Activated gamma-delta T cell treated with anti-CD3 and anti-CD28 coated beads, Interleukin-2, amount 50 U/mL, for 16 hours (primary cell): ENCODE measurements at regions not wholly inside any gene's neighbourhood (a gene's known extent, or its start where the extent isn't known, plus 50 kb on each side); places are given as distances from the start of the nearest gene placed in this dataset.

Experiments used
- DNase-seq: peaks from one replicate; pipeline ENCODE4 v3.0.0-alpha.2; 2020; ENCODE audit warnings: low read depth

DNA sequence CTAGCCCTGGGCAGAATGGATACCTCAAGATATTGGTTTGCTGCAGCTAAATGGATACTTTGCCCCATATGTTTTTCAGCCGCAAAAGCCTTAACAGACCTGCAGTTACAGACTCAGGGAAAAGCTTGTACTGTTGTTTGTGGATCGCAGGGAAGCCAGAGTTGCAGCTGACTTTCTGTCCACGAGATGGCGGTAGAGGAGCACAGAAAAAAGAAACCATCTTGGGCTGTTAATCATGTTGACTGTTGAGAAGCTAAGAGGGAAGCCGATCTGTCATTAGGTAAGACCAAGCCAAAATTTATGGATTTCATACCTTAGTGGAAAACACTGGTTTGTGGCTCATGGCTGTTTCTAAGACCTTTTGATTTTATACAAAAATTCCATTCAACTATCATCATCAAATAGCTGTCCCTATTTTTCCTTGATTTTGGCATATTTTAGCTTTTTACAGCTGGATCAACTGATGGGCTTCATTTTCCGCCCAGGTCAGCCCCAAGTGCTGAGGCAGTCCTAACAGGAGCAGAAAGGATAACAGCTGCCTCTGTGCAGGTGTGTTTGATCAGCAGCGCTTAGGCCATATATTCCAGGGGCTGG, 205.7 kb upstream of the ZPLD1 start:
- DNase-seq = peak; percentile 61

DNA sequence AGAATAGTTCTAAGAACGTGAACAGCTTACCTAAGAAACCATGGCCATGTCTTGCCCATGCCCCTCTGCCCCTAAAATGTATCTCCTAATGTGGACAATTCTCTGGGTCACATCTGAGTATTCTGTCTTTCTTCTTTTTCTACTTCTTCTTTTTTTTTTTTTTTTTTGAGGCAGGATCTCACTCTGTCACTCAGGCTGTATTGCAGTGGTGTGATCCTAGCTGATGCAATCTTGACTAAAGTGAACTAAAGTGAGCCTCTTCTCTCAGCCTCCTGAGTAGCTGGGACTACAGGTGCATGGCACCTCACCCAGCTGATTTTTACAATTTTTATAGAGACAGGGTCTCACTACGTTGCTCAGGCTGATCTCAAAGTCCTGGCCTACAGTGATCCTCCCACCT, 204.8 kb upstream of the ZPLD1 start:
- no peak for DNase-seq

DNA sequence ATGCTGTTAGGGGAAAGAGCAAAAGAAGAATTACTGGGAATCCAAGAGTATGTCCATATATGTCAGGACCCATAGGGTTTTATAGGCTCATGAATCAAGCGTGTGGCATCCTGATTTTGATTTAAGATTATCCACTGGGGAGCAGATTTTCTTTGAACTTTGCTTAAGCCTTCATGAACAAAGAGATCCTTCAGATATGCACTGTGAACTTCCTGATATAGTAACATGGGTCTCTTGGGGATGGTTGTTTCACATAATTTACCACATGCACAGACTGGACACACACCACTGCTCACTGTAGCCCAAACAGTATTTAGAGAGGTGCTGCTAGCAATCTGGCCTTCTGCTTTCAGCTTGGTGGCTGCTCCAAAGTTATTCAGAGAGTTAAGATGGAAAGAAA, 200.9 kb upstream of the ZPLD1 start:
- DNase-seq = no peak

DNA sequence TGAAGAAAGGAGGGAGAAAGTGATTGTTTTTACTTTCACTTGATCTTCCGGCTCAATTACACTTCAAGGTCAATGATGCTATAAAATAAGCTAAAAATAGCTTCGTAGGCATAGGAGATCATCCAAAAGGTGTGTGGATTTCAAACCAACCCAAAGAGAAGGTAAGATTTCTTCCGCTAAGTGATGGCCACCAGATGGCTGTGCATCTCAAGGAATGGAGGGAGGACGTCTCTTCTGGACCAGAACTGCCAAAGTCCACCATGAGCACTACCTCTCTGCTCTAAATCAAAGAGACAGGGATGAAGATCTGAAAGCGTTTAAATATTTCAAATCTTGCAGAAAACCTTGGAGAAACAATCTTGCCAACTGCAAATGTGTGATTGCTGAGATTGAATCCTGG, 199.1 kb upstream of the ZPLD1 start:
- no peak for DNase-seq

DNA sequence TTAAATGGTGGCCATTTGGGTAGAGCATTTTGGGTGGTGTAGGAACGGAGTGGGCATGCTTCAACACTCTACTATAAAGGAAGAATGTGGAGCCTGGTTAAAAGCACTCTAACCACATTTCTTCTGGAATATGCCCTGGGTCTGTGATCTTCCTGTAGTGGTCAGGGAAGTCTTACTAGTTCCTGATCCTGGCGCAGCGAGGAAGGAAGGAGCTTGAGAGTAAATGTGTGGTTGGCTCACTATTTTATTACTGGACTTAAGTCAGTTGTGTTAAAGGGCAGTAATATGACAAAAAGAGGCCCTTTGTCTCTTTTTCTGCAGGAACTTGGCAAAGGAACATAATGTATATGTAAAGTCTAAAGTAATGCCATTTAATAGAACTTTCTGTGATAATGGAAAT, 197.6 kb upstream of the ZPLD1 start:
- no peak for DNase-seq

DNA sequence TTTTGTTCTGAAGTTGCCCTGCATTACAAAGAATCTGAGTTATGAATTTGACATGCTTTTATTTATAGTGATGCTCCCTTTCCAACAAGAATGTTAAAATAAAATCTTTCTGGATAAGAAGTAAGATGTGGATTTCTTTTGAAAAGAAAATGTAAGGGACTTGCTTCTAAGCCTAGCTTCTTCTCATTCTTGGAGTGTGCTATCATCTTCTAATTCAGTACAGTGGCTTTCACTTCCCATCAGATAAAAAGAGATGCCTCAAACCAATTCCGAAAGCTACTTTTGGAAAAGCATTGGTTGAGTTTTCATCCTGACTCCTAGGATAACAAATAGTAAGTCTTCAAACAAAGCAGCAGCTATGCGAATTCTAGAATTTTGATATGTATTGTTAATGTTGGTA, 197.0 kb upstream of the ZPLD1 start:
- no peak for DNase-seq

DNA sequence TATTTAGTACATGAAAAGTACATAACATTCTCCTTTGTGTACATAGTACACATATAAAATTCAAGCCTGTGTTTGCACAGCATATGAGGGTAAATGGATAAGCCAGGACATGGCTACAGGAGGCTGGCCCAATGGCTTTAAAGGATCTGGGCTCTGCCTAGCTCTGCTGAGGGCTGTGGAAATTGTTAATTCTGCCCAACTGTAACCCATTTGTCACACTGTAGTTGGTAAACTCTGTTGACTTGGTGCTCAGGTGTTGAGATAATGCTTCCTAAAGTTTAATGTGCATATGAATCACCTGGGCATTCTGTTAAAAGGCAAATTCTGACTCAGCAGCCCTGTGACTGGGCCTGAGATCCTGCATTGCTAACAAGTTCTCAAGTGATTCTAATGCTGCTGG, 196.5 kb upstream of the ZPLD1 start:
- no peak for DNase-seq

DNA sequence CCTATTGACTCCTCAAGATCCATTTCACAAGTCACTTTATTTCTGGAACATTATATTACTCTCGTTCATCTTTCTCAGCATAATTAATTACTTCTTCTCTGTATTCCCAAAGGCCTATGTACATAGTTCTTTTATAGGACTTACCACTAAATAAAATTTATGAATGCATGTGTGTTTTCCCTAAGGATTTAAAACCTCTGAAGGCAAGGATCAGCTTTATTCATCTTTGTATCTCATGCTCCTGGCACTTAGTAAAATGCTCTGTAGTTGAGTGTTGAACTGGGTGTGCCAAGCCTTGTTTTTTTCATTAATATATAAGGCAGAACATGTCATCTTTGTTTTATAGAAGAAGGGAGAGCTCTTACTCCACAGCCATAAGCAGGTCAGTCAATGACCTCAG, 194.1 kb upstream of the ZPLD1 start:
- DNase-seq = no peak

DNA sequence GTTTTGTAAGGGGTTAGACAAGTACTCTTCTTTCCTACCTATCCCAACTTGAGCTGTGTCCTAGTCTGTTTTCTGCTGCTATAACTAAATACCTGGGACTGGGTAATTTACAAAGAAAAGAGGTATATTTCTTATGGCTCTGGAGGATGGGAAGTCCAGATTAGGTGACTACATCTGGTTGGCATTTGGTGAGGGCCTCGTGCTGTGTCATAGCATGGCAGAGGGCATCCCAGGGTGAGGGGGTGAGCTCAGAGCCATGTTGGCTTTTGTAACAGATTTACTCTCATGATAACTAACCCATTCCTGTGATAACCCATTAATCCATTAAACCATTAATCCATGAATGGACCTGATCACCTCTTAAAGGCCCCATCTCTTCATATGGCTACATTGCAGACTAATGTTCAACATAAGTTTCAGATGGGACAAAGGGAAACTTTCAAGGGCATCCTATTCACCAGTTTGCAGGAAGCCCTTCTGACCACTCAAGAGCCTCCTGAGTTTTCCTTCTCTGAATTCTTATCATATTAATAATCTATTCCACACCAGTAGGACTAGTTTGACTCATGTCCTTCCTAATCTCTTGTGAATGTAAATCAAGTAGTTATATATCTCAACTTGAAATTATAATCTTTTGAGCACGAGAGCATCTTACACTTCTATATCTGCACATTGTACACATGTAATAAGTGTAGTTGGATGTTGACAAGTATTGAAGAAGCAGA, 185.7 kb upstream of the ZPLD1 start:
- no peak for DNase-seq

DNA sequence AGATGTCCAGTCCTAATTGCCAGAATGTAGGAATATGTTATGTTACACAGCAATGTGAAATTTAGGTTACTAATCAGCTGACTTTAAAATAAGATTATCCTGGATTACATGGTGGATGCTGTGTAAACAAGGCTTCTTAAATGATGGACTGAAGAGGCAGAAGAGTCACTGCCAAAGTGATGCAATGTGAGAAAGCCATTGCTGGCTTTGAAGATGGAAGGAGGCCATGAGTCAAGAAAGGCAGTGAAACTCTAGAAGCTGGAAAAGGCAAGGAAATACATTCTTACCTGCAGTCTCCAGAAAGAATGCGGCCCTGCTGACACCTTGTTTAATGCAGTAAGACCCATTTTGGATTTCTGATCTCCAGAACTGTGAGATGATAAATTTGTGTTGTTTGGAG, 179.1 kb upstream of the ZPLD1 start:
- DNase-seq = no peak

DNA sequence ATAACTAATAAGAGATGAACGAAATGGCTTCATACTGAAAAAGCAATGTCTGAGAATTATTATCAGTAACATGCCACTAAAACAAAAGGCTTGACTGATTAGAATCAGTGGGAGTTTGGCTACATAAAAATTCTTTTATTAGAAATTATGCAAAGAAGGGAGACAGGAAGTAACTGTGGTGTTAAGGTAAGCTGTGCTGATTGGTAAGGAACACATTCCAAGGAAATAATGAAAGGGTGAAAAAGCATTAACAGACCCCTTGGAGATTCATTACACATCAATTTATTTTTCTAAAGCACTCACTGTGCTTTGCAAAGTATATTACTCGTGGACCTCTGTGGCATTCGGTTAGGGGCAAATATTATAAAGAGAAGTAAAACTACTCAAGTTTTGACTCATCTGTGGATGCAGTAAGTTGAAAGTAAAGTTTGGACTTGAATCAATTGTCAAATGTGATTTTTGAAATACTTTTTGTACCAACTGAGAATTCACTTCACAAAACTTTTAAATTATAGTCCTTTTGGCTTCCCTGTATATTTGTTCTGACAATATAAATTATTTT, 176.1 kb upstream of the ZPLD1 start:
- DNase-seq = no peak

DNA sequence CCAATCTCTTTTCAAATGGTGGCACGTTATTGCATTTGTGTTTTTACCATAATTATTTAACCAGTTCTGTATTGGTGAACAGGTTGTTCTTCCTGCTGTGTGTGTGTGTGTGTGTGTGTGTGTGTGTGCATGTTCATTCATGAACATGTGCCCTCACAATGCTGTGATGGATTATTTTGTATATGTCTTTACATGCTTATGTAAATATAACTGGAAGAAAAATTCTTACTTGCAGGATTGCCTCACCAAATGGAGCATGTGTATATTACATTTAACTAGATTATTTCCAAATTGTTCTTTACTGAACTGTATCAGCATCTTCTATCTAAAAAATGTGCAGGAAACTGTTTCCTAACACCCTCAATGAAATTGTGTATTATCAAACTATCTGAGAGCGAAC, 175.2 kb upstream of the ZPLD1 start:
- DNase-seq = no peak

DNA sequence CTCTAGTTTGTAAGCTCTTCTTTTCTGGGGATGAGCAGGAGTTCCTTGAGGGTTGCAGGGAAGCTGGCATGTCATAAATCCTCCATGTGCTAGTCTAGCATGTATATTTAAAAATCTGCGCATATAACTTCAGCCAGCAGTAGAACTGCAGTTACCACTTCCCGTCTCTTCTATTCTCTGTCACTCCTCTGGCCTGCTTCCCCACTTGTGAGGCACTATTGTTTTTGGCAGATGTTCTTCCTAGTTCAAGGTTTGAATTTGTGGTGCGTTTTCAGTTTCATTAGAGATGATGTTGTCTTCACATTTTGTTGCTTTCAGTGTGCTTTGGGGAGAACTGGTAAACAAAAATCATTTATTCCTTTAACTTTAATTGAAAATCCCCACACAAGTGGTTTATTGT, 169.1 kb upstream of the ZPLD1 start:
- DNase-seq = no peak

DNA sequence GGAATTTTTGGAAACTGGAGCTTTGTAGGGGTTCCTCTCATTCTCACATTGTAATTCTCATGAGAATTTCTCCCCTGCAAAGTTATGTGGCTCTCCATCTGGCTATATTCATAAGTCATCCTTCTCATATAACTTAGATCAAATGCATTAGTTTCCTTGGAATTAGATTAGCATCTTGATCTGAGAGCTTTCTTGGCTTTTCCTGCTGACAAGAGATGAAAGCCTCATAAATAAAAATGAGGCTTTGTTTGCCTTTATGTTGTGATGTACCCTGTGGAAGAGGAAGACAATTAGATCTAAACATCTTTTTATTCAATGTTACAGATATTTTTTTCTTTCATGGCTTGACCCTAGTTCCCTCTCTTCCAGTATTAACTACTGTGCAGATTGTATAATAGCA, 165.4 kb upstream of the ZPLD1 start:
- DNase-seq = no peak

DNA sequence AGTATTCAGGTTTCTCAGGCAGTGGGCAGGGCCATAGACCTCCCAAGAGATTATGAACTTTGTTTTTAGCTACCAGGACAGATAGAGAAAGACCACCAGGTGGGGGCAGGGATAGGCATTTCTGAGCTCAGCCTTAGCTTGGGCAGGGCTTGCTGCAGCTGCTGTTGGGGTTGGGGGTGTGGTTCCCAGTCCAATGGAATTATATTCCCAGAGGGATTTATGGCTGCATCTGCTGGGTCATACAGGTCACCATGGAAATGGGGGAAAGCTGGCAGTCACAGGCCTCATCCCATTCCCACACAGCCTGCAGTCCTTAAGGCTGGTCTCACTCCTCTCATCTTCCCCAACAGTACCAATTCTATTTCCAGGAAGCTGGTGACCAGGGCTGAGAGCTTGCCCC, 144.6 kb upstream of the ZPLD1 start:
- no peak for DNase-seq

DNA sequence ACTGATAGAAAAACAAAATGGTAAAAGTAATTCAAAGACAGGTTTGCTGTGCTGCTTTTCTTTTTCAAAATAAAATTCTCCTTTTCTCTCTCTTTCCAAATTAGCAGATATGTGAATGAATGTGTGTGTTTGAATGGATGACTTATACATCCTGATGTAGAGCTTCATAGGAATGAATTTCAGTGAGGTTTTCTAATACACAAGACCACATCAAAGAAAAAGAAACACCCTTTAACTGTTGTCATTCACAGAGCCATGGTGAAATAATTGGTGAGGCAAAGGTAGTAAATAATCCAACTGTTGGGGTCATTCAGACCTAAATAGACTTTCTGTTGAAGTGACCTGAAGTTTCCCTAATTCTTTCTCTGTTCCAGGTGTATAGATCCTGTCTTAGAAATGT, 139.1 kb upstream of the ZPLD1 start:
- no peak for DNase-seq

DNA sequence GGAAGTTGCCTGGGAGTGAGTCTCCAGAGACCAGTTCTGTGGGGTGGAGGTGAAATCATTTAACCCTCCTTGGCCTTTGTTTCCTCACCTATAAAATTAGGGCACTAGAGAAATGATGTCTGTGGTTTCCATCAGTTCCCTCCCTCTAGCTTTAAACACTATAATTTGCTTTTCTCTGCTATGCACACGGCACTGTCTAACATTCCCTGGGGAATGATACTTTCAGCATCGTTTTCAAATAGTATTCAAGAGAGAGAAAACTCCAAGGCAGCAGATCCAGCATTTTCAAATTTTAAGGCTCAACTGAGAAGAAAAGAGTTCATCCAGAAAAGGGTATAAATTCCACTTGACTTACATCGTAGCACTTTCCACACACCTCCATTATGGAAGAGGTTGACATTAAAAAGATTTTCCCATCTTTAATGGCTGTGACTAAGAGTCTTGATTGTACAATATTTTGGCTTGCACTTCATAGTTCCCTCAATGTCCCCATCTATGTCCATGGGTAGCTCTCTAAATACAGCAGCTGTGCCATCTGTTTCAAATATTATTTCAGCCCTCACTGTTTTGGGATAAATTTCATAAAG, 137.7 kb upstream of the ZPLD1 start:
- no peak for DNase-seq

DNA sequence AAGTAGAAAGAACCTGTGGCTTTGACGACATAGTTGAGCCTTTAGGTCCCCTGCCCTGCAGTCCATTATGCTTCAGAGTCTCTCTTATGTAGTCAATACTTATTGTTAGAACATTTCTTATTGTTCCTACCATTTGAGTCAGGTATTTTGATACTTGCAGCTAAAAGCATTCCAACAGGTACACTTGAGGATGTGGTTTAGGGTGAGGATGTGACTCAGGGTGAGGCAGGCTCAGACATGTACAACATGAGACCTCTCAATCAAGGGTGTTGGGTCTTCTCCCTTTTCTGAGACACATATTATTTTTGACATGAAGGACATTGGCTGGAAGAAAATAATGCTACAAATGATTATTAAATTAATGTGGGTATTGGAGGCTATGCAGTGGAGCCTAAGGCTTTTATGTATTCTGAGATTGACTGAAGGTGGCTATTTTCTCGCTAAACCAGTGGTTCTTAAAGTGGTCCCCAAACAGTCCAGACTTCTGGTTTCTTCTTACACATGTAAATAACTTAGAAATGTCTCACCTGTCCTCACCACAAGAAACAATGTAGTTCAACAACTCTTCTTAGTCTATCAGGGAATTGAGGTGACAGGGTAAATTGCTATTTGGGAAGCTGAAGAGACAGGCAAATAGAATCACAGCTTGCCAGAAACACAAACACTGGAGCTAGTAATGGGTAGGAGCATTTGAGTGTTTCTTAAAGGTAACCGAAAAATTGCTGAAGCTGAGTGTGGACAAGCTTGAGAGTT, 135.5 kb upstream of the ZPLD1 start:
- no peak for DNase-seq

DNA sequence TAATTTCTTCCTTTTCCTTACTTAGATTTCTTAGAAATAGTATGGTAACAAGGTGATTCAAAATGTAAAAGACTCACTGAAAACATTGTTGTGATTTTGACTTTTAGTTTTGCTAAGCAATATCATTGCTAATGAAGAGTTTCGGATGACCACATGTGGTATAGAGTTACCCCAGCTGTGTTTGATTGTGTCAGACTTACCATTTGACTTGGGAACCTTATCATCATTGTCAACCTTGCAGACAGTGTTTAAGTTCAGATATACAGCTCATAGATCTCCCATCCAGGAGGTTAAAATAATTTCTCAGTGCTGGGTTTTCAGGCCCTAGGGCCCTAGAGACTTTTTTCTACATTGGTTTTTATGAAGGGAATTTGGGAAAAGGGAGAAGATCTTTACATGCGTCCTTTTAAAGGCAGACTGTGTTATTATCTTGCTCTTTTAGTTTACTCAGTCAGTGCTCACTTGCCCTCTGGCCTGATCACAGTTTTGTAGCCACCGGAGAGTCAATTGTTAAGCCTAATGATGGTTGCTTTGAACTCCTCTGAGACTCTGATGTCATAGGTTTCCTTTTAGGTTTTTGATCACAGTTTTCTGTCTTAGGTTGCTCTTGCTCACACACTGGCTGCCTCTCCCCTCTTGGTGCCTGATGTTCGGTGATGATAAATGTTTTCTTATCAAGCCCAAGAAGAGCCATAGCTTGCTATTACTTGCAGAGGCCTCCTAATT, 133.5 kb upstream of the ZPLD1 start:
- no peak for DNase-seq

DNA sequence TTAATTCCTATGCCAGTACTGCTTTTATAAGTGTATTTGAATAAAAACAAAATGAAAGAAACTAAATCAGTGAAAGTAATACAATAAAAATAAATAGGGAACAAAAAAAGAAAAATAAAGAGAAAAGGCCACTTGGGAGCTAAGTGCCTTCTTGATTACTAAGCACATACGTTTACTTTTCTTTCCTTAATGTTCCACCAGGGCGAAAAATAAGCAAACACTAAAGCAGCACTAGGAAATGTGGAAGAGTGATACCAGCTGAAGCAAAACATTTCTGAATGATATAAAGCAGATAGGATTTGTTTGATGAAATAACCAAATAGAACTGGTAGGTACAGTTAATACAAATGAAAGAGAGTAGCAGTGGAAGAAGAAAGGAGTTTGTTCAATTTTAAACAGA, 132.8 kb upstream of the ZPLD1 start:
- no peak for DNase-seq

DNA sequence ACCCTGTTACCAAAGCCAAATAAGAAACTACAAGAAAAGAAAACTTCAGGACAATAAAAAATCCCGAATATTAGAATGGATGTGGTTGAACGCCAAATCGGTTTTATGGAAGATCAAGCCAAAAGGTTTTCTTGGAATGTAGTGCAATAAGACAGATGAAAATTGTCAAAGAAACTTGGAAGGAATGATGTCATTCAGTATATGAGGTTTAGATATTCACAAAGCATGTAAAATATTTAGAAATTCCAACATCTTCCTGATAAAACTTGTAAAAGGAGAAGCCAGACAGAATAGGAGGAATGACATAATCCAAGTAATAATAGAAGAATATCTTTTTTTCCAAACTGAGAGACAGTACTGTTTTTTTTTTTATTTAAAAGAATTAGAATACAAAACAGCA, 130.3 kb upstream of the ZPLD1 start:
- DNase-seq = no peak

DNA sequence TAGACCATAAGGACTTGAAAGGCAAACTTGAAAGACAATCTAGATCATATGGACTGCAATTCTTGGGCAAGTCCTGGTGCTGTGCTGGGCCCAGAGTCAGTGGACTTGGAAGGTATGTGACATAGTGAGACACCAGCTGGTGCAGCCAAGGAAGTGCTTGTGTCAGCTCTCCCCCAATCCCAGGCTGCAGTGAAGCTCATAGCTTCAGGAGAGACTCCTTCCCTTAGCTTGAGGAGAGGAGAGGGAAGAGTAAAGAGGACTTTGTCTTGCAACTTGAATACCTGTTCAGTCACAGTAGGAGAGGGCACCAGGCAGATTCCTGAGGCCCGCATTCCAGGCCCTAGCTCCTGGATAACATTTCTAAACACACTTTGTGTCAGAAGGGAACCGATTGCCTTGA, 127.4 kb upstream of the ZPLD1 start:
- no peak for DNase-seq
